ENCODE measurements at regions not wholly inside any gene's neighbourhood (a gene's known extent, or its start where the extent isn't known, plus 50 kb on each side); places are given as distances from the start of the nearest gene placed in this dataset.

DNA sequence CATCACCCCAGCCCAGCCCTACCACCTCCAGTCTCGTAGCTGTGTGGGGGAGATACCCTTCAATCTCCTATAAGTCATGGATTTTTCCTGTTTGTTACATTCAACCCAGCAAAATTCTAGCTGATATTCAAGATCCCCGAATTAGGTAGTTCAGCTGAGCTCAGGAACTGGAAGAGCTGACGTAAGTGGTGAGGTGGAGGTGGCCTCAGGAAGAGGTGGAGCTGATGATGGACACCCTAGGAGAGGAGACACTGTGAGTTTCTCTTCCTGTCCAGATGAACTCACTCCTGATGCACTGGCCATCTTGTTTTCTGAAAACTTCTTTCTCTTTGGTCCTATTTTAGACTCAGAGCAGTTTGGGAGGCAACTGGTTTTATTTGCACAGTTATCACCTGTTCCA is 90.5 kb upstream of the PITRM1 start:
- TF ChIP-seq, protein P1, sequence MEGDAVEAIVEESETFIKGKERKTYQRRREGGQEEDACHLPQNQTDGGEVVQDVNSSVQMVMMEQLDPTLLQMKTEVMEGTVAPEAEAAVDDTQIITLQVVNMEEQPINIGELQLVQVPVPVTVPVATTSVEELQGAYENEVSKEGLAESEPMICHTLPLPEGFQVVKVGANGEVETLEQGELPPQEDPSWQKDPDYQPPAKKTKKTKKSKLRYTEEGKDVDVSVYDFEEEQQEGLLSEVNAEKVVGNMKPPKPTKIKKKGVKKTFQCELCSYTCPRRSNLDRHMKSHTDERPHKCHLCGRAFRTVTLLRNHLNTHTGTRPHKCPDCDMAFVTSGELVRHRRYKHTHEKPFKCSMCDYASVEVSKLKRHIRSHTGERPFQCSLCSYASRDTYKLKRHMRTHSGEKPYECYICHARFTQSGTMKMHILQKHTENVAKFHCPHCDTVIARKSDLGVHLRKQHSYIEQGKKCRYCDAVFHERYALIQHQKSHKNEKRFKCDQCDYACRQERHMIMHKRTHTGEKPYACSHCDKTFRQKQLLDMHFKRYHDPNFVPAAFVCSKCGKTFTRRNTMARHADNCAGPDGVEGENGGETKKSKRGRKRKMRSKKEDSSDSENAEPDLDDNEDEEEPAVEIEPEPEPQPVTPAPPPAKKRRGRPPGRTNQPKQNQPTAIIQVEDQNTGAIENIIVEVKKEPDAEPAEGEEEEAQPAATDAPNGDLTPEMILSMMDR (IDR thresholded peaks at IDR 0.05) = no peak
- TF ChIP-seq POLR2A (IDR thresholded peaks at IDR 0.05) = no peak

All from heart left ventricle (tissue), 13 donors.